ENCODE measurements at regions not wholly inside any gene's neighbourhood (a gene's known extent, or its start where the extent isn't known, plus 50 kb on each side); places are given as distances from the start of the nearest gene placed in this dataset.

GRCh38 chr3:4069796-4070195, 233.4 kb upstream of the SETMAR start:
- TF ChIP-seq POLR2A (IDR thresholded peaks at IDR 0.05; ENCODE audit: low read length) (no peak), GATA1 (IDR thresholded peaks at IDR 0.05; ENCODE audit: low read depth, low read length) (no peak)
